ENCODE measurements at regions not wholly inside any gene's neighbourhood (a gene's known extent, or its start where the extent isn't known, plus 50 kb on each side); places are given as distances from the start of the nearest gene placed in this dataset.
"Not testable (repeated sequence)": the region's sequence is repeated elsewhere in the genome, so short reads cannot be mapped to it uniquely, and the experiment has no call there.

DNA sequence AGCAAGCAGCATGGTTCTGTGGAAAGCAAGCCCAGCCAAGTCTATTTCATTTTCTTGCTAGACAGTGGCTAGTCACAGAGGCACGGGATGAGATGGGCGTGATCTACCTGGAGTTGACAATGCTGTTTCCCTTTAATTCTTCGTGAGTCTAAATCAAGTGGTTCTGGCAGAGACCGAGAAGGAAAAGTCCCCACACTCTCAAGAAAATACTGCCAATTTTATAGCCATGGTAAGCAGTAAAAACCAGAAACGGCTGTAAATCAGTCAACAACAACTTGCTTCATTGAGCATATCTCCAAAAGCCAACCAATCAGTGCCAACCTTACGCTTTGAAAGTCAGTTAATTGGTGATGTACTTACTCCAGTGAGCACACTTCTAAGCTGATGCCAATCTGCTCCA is 223.4 kb downstream of the SEC23IP start:
- no peak for DNase-seq

DNA sequence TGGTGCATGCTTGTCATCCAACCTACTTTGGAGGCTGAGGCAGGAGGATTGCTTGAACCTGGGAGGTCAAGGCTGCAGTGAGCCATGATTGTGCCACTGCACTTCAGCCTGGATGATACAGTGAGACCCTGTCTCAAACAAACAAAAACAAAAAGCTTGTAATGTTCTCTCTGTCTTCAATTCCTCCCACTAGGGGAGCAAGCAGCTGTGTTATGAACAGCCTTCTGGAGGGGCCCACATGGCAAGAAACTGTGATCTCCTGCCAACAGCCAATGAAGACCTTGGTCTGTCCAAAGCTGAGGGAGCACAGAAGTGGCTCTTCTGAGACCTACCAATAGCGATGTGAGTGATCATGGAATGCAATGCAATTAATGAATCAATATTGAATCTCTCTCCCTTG is 229.2 kb downstream of the SEC23IP start:
- DNase-seq, result no peak

DNA sequence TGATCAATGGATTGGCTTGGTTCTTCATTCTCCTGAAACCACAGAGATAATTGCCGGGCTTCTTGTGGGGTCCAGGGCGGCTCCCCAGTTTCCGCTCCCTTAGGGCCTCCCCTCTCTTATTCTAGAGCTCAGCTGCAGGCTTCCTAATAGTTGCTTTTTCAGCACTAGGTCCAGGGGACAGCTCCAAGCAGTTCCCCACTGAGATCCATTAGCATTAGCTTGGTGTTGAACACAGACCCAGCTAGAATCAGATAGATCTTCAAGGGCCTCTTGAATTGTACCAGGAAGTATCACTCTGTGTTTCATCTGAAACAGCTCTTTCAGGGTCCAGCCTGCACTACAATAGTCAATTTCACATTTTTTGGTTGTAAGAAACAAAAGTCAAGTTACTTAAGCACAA is 238.7 kb downstream of the SEC23IP start:
- no peak for DNase-seq

DNA sequence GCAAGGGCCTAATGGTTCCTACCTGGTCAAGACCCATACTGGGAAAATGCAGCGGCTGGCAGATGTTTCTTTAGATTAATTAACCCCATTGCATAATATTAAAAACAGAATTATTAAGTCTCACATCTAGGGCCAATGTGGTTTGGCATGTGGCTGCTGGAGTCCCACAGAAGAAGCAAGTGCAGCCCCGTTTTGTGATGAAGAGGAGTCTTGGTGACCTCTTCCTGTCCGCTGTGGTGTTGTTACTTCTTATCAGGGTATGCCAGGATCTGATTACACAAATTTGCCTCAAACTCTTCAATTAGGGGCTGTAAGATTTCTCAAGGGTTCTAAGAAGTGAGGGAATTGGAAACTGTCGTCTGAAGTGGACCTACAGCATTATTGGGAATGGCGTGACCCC is 240.3 kb downstream of the SEC23IP start:
- no peak for DNase-seq

DNA sequence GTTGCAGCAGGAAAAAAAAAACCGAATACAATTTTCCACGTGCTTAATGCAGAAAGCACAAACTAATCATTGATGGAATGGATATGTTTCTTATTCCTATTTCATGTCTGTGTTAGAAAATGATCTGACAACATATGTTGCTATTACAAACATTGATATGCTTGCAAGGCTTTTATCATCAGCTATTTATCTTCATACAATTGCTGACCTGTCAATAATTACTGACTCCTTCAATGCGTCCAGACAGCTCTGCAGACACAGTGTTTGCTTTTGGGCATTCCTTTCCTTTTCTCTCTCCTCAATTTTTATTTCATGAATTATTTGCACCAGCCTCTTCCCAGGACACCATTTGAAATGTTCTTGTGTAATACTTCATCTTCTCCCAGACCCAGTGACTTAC is 246.2 kb downstream of the SEC23IP start:
- no peak for DNase-seq

DNA sequence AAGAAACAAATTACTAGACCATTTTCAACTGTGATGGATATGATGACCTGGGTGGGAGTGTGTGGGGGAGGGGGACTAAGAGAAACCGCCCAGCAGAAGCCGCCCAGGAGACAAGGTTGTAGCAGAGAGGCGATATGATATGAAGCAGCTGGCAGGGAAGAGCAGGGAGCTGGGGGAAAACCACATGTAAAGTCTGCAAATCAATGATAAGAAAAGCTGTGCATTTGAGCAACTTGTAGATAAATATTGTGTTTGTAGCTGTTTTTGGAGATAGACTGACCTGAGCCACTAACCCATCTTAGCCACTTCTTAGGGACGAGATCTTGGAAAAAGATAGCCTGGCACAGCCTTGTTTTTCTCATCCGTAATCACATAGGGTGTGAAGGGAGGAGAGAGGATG is 252.6 kb downstream of the SEC23IP start:
- no peak for DNase-seq

DNA sequence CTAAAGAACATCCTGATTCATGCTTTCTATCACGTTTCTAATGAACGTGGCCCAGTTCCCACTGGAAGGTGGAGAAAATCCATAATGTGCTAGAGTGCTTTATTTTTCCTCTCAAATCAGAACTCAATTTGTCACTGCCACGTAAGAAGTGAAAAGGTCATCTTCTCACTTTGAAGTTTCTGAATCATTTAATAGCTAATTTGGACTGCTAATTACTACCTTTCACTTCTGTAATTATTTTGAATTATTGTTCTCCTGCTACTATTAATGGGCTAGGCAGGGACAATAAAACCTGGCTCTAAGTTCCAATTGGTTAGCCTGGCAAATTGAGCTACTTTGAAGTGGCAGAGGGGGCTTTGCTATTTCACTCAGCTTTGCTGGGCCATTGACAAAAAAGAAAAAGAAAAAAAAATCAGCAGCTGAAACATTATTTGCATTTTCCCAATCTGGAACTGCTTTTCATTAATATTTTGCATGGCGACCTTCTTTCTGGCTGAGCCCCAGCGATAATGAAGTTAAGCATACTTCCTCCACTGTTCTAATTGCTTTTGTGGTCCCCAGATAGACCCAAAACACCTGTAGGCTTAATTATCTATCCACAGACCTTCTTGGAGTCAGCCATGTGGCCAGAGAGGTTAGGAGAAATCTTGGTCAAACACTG is 264.2 kb downstream of the SEC23IP start:
- no peak for DNase-seq

DNA sequence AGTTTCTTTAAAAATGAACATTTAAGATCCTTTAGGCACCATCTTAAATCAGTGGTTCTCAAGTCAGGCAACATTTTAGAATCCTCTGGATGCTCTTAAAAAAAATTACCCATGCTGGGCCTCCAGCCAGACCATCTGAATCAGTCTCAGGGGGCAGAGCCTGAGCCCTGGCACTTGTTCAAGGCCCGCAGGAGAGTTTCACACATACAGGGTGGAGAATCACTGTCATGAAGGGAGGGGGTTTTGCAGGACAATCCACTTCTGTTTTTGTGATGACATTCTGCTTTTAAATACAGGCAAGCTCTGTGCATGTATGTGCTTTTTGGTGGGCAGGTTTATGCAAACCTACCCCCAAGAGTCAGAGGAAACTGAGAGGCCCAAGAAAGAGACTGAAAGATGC is 268.6 kb downstream of the SEC23IP start:
- DNase-seq, result no peak

DNA sequence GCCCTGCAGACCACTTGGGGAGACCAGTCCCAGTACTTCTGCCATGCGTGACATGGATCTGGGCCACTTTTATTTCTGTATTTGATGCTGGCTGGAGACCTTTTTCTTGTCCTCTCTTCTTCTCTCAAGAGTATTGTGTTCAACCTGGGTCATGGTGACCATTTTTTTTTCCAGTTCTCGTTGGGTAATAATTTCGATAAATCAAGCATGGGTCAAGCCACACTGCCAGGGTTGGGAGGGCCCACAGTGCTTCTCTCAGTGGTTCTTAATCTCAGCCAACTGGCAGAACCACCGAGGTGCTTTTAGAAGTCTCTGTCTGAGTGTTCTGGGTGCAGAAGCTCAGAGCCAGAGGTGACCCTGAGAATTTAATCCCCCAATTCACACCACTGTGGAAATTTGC is 269.9 kb downstream of the SEC23IP start:
- DNase-seq, result no peak

DNA sequence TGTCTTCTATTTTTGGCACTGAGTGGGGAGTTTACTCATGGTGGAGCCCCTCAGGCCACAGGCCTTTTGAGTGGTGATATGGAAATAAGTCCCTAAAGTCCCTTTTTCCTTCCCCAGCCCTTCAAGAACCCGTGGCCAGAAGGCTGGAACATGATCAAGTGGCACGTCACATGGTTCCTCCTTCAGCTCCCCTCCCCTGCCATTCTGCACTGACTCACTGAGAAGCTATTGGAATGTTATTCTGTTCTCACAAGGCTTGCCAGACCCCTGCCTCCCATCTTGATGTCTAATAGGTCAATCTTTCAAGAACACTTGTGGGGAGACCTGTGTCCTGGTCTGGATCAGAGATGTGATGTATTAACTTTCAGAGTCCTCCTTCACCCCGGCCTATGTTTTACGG is 279.8 kb downstream of the SEC23IP start:
- DNase-seq, result no peak

DNA sequence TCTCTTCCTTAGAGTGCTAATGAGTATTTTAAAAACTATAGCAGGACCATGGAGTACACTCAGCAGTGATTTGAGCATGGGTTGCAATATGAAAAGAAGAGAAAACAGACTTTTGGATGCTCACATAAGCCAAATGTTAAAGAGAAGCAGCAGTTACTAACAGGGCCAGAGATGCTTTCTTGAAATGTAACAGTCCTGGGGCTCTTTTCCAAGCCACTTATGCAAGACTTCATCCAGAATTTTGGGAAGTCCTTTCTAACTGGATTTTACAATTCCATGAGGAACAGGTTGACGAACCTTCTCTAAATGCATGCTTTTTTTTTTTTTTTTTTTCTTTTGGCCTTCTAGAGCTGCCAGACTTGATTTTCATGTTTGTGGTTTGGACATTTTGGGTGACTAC is 282.0 kb downstream of the SEC23IP start:
- no peak for DNase-seq

DNA sequence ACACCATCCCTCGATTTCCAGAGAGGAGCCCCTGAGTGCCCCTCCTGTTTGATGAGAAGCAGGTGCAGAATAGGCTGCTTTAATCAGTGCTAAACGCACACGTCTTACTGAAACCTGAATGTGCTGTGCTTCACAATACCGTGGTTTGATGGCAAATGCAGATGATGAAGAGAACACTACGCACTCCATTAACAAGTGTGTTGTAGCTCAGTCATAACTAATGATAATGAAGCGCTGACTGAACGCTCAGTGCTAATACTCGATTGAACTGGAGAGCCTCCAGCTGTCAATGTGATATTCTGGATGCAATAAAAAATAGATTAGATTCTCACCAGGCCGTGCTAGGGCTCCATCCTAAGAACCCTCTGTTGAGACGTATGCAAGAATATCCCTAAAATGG is 279.7 kb upstream of the PLPP4 start:
- no peak for DNase-seq

DNA sequence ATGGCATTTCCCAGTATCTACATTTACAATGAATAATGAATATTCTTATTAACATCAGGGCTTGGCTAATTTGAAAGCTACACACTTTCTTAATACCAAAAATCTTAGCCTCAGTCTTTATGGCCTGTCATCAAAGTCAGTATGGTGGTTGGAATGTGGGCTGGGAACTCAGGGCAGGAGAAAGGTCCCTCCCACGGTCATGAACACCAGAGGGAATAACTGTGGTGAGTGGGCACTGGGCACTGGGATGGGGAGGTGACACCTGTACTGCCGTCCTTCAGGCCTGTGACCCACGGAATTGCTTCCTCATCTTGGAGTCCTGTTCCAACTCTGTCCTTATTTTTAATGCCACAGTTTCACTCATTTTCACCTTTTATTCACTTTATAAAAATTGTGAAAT is 276.9 kb upstream of the PLPP4 start:
- no peak for DNase-seq

DNA sequence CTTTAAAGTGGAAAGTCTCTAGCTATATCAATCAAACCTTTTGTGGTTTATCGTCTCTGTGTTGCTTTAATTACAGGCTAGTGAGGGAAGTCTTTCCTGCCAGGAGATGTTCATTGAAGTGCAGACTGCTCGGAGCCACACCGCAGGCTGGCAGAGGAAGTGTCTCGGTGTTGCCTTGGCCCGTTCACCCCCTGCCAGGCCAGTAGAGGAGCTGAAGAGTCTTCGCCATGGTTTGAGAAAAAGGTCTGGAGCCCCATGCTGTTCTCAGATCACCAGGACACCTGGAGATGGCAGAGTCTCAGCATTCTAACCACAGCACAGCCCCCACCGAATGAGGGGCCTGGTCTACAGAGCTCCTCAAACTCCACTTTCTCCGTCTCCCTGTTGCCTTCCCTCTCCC is 275.9 kb upstream of the PLPP4 start:
- no peak for DNase-seq

DNA sequence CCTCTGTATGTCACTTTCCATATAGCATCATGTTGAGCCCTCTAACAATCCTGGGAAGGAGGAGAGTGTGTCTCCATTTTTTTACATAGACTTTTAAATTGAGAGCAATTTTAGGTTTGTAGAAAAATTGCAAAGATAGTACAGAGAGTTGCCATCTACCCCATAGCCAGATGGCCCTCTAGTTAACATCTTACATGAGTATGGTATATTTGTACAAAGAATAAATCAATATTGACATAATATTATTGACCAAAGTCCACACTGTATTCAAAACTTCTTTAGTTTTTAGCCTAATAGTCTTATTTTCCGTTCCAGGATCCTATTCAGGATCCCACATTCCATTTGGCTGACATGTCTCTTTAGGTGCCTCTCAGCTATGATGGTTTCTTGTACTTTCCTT is 274.6 kb upstream of the PLPP4 start:
- DNase-seq, result no peak

DNA sequence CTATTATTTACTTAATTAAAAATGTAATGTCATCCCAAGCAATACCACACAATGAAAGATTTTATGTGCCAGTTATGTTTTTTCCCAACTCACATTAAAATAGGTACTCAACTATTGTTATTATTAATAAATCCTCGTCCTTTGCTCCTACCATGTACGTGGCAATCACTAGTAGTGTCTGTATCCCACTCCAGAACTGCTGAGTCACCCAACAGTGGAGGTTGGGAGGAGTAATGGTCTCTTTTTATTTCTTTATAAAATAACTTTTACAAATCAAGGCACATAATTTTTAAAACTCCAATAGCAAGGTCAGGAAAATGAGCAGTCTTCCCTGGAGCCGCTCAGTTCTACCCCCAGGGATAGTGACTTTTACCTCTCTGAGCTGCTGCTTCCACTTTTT is 273.5 kb upstream of the PLPP4 start:
- DNase-seq, result no peak

DNA sequence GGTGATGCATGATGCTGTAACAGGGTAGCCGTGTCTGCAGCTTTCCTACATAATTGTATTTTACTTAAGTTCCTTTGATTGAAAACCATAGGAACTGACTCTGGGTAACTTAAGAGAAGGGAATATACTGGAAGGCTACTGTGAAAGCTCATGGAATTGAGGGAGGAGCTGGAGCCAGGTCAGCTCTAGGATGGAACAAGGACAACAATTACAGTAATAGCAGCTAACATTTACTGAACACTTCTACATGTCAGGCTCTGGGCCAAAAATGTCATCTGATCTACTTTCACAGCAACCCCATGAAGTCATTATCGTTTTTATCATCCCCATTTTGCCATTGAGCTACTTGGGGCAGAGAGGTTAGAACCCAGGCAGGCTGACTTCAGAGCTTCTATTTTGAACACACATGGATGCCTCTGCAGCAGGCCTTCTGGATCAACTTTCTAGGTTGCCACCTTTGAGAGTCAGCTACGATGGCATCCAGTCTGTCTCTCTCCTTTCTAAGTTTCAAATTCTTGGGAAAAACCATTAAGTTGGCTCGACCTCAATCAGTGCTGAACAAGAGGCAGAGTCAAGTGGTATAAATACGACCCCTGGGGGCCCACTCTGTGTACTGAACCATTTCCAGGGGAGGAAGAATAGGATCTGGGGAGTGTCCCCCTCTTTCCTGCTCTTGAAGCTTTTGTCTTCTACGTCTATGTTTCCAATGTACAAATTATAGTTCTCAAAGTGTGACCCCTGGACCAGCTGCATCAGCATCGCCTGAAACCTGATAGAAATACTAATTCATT is 272.3 kb upstream of the PLPP4 start:
- no peak for DNase-seq

DNA sequence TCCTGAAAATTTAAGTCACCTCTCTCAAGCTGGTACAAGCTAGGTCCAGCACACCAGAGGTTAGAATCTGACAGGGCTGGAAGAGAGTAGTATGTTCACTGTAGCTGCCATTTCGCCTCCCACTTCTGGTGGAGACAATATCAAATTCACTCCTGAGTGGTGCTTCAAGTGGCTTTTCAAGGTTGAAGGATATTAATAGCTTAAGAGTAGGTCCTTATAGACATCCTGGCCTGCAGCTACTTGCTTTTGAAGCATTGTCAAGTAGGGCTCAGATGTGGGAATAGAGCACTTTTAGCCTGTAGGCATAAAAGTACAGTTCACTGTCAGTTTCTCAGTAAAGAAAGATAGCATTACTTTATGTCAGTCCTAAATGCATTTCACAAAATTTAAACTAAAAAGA is 270.5 kb upstream of the PLPP4 start:
- no peak for DNase-seq

DNA sequence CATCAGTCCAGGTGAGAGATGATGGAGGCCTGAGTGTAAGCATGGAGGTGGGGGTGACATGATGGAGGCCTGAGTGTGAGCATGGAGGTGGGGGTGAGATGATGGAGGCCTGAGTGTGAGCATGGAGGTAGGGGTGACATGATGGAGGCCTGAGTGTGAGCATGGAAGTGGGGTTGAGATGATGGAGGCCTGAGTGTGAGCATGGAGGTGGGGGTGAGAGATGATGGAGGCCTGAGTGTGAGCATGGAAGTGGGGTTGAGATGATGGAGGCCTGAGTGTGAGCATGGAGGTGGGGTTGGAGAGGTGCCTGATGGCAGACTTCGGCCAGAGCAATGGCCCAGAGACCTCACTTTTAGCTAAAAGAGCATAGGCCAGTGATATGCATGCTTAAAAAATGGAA is 269.9 kb upstream of the PLPP4 start:
- not testable (repeated sequence) for DNase-seq

DNA sequence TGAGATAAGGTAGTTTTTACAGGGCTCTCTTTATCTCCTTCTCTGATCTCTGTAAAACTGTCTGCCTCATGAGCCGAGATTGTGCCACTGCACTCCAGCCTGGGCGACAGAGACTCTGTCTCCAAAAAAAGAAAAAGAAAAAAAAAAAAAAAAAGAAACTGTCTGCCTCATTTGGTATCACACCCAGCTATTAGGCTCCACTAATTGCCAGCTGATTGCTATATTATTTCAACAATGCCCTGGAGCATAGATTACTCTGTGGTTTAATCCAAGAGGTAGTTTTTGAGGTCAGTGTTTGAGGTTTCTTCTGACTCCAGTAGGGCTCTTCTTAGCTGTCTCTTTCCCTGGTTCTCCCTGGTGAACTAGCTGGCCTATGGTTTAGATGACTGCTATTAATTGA is 268.1 kb upstream of the PLPP4 start:
- DNase-seq, result no peak

DNA sequence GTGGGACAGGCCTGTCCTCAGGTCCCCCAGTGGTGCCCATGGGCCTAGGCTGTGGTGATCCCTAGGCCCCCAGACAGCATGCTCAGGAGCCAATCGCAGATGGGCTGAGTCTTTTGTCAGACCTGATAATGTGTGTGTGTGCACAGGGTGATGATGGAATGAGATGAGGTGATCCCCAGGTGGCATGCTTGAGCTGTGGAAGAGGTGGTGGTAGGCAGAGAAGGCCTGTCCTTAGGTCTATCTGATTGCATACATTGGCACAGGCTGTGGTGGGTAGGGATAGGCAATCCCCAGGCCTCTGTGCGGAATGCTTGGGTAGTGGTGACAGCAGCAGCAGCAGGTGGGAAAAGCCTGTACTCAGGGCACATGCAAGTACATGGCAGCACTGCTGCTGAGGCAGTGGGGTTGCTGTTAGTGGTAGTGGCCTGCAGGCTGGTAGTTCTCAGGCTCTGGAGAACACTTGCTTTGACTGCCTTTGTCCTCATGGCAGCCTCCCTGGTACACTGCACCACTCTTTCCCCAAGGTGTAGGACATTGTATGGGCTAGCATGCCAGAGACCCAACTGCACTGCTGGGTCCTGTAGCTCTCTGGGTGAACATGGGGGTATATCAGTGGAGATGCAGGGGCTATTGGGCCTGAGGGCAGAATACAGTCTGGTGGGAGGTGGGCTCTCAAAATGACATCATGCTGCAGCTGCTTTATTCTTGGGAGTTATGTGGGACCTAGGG is 260.9 kb upstream of the PLPP4 start:
- no peak for DNase-seq

DNA sequence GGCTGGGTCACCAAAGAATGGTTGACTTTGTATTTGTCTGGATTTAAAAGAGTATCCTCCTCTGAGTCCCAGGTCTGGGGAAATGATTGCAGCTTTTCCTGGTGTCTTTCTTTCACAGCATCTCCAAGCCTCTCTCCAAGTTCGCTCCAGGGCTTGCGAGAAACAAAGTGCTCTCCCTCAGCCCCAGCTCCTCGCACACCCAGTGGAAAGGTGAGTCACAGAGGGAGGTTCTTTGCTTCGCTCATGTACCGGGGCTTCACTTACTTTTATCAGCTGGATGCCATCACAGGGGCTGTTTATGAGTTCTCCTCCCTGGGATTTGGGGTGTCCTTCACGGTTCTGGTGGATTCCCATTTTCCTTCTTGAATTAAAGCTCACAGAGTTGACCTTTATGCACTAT is 252.2 kb upstream of the PLPP4 start:
- DNase-seq, result no peak

DNA sequence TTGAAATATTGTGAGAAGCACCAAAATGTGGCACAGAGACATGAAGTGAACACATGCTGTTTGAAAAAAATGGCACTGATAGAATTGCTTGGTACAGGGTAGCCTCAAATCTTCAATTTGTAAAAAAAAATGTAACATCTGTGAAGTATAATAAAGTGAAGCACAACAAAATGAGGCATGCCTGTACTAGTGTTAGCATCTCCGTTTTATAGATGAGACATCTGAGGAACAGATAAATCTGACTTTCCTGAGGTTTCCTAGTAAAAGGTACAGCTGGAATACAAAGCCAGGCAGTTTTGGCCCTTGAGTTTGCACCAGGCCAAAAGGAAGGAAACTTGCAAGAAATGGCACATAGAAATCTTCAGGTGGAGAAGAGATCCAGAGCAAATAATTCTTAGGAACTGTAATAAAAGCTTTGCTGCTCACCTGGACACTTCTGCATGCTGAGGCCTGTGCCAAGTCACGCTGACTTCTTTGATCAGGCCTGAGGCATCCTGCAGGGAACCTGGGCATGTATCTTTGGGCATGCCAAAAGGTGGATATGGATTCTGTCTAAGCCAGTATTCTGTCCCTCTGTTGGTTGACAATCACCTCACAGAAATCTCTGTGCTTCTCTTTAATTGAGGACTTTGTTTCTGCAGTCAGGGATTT is 251.5 kb upstream of the PLPP4 start:
- no peak for DNase-seq

DNA sequence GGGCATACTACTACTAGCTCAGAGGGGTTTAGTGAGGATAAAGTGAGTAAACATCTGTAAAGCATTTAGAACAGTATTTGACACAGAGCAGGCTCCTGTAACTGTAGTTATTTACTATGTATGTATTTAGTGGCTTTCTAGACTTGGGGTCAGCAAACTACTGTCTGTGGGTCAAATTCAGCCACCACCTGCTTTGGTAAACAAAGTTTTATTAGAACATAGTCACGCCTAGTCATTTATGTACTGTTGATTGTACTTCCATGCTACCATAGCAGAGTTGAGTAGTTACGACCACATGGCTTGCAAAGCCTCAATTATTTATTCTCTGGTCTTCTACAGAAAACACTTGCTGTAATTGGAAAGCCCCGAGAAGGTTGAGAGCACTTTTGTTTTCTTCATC is 248.5 kb upstream of the PLPP4 start:
- DNase-seq, result no peak
